GM23338 (cell line): ENCODE measurements at regions not wholly inside any gene's neighbourhood (a gene's known extent, or its start where the extent isn't known, plus 50 kb on each side); places are given as distances from the start of the nearest gene placed in this dataset.

Experiments
- ATAC-seq: fragments of 200-7000 bp; cut with Tn5 transposase; 3 replicates; pipeline ENCODE4 v1.9.1; 2020
- DNase-seq: peaks from one replicate; pipeline ENCODE4 v3.0.0-alpha.2; 2015; ENCODE audit warnings: low spot score
- H2AFZ ChIP-seq: fragments of 200-600 bp; sonication (generic); 2 replicates; pipeline ENCODE4 v1.8.0; 2016; ENCODE audit warnings: antibody characterized with exemption, mild to moderate bottlenecking, moderate library complexity
- H3F3A ChIP-seq: fragments of 200-600 bp; sonication (generic); replicated peaks from 2 replicates; pipeline ENCODE4 v1.8.0; 2017; ENCODE audit warnings: antibody characterized with exemption, mixed run types, low read depth
- H3K27ac ChIP-seq: fragments of 200-600 bp; sonication (generic); 2 replicates; pipeline ENCODE4 v1.6.1; 2016; ENCODE audit warnings: low read depth
- H3K27me3 ChIP-seq: fragments of 200-600 bp; sonication (generic); 2 replicates; pipeline ENCODE4 v1.8.0; 2016; ENCODE audit warnings: mild to moderate bottlenecking, mixed run types, moderate library complexity; ENCODE audit not compliant: insufficient read depth
- H3K36me3 ChIP-seq: fragments of 200-600 bp; sonication (generic); 2 replicates; pipeline ENCODE4 v1.8.0; 2016; ENCODE audit warnings: mild to moderate bottlenecking; ENCODE audit not compliant: insufficient read depth
- H3K4me1 ChIP-seq: fragments of 200-600 bp; sonication (generic); 2 replicates; pipeline ENCODE4 v1.8.0; 2016; ENCODE audit warnings: mild to moderate bottlenecking, moderate library complexity; ENCODE audit not compliant: insufficient read depth
- H3K4me2 ChIP-seq: fragments of 200-600 bp; sonication (generic); 2 replicates; pipeline ENCODE4 v1.7.1; 2017; ENCODE audit warnings: mixed run types
- H3K4me3 ChIP-seq: fragments of 200-600 bp; sonication (generic); 2 replicates; pipeline ENCODE4 v1.6.1; 2016; ENCODE audit warnings: mixed run types
- H3K79me2 ChIP-seq: fragments of 200-600 bp; sonication (generic); replicated peaks from 2 replicates; pipeline ENCODE4 v1.8.0; 2017; ENCODE audit warnings: mild to moderate bottlenecking; ENCODE audit not compliant: insufficient read depth
- H3K9me2 ChIP-seq: fragments of 200-600 bp; sonication (generic); 2 replicates; pipeline ENCODE4 v1.8.0; 2017; ENCODE audit not compliant: insufficient read depth
- H4K20me1 ChIP-seq: fragments of 200-600 bp; sonication (generic); replicated peaks from 2 replicates; pipeline ENCODE4 v1.8.0; 2017; ENCODE audit warnings: mild to moderate bottlenecking; ENCODE audit not compliant: insufficient read depth
- H3K27ac Mint-ChIP-seq: 2 replicates; pipeline ENCODE4 v1.8.0; 2020; ENCODE audit warnings: inconsistent platforms, mild to moderate bottlenecking, moderate library complexity, mixed read lengths
- H3K27me3 Mint-ChIP-seq: 3 replicates; pipeline ENCODE4 v1.8.0; 2022; ENCODE audit warnings: low read depth, mild to moderate bottlenecking, moderate library complexity, mixed read lengths, inconsistent platforms; ENCODE audit not compliant: insufficient read depth, poor library complexity
- H3K36me3 Mint-ChIP-seq: 3 replicates; pipeline ENCODE4 v1.8.0; 2021; ENCODE audit warnings: low read depth, mild to moderate bottlenecking, inconsistent platforms, moderate library complexity, mixed read lengths
- H3K4me1 Mint-ChIP-seq: 3 replicates; pipeline ENCODE4 v1.8.0; 2020; ENCODE audit warnings: mild to moderate bottlenecking, inconsistent platforms, mixed read lengths
- H3K4me3 Mint-ChIP-seq: 3 replicates; pipeline ENCODE4 v1.8.0; 2021; ENCODE audit warnings: moderate library complexity, mild to moderate bottlenecking, inconsistent platforms, mixed read lengths
- H3K9me3 Mint-ChIP-seq: 3 replicates; pipeline ENCODE4 v1.8.0; 2020; ENCODE audit warnings: moderate library complexity, mild to moderate bottlenecking, inconsistent platforms, mixed read lengths
- ETS1 ChIP-seq: IDR thresholded peaks from 2 replicates; pipeline ENCODE4 v1.6.1; 2016; ENCODE audit warnings: antibody characterized with exemption
- JUNB ChIP-seq: IDR thresholded peaks from one replicate; pipeline ENCODE4 v1.6.1; 2016; ENCODE audit warnings: antibody characterized with exemption; ENCODE audit not compliant: unreplicated experiment
- REST ChIP-seq: IDR thresholded peaks from one replicate; pipeline ENCODE4 v1.6.1; 2018; ENCODE audit warnings: antibody characterized with exemption; ENCODE audit not compliant: unreplicated experiment
- ZNF331 ChIP-seq: fragments of 250-450 bp; sonication (Bioruptor Pico); IDR thresholded peaks from 2 replicates; pipeline ENCODE4 v1.5.0; 2020; ENCODE audit warnings: low read depth, mild to moderate bottlenecking, moderate library complexity
- ZNF462 ChIP-seq: fragments of 250-450 bp; sonication (Bioruptor Pico); IDR thresholded peaks from 2 replicates; pipeline ENCODE4 v1.5.0; 2020; ENCODE audit warnings: mild to moderate bottlenecking, moderate library complexity

- Histone ChIP-seq H3K27me3 (no peaks in the 10 kb centered on the region), H3K27ac (no peak overlapping the region), H3K4me3 (no peak overlapping the region), H3K4me2 (no peak overlapping the region), H3K36me3 (no peaks in the 10 kb centered on the region), H3K9me2 (0 out of 2 replicates have a peak, but pooled peaks cover 4% of the 10 kb centered on the region), H2AFZ (no peak overlapping the region), H3F3A (no peaks in the 10 kb centered on the region), H4K20me1 (no peaks in the 10 kb centered on the region), H3K79me2 (no peaks in the 10 kb centered on the region), H3K4me1 (no peaks in the 10 kb centered on the region)
- no peak overlapping the region for H3K27ac Mint-ChIP-seq
- DNase-seq (no peak), ATAC-seq (no peak)
- H3K9me3 Mint-ChIP-seq, result no peaks in the 10 kb centered on the region; the same call in 2 of the 3 replicates
- no peaks in the 10 kb centered on the region for H3K36me3 Mint-ChIP-seq
- H3K4me3 Mint-ChIP-seq, result no peak overlapping the region
- TF ChIP-seq REST (no peak), JUNB (no peak), ETS1 (no peak), ZNF462 (CRISPR knock-in tag) (no peak), ZNF331 (no peak)
- H3K4me1 Mint-ChIP-seq, result no peaks in the 10 kb centered on the region
- no peaks in the 10 kb centered on the region for H3K27me3 Mint-ChIP-seq
Measured at GRCh38 chr11:115005663-115006062, 327.3 kb downstream of the NXPE2 start.
